Lung (tissue), 11 donors: ENCODE measurements at regions not wholly inside any gene's neighbourhood (a gene's known extent, or its start where the extent isn't known, plus 50 kb on each side); places are given as distances from the start of the nearest gene placed in this dataset.
A peak's percentile ranks its signal among the peaks of the same experiment; 100 is the strongest.

Experiments used
- ATAC-seq: fragments of 200-7000 bp; cut with Tn5 transposase; one replicate; pipeline ENCODE4 v1.9.1; 2020; ENCODE audit warnings: moderate number of reproducible peaks; ENCODE audit not compliant: insufficient read depth, low FRiP score
- DNase-seq, 3 donors: peaks; one replicate each; pipeline ENCODE4 v3.0.0-alpha.2; 2013 to 2017
- H3K27ac ChIP-seq, 2 donors: one replicate each; pipeline ENCODE4 v1.5.1; 2013; ENCODE audit warnings: mild to moderate bottlenecking in 2 of 2, moderate library complexity in 2 of 2, control low read depth in 1 of 2, inconsistent platforms in 1 of 2, low read depth in 1 of 2, low read length in 1 of 2
- H3K27me3 ChIP-seq, 3 donors: one replicate each; pipeline ENCODE4 v1.5.1; 2013; ENCODE audit warnings: low read length in 2 of 3; ENCODE audit not compliant: control insufficient read depth in 3 of 3, insufficient read depth in 3 of 3
- H3K36me3 ChIP-seq, 4 donors: one replicate each; pipeline ENCODE4 v1.5.1; 2013; ENCODE audit warnings: low read length in 4 of 4, mild to moderate bottlenecking in 1 of 4, moderate library complexity in 1 of 4; ENCODE audit not compliant: control insufficient read depth in 4 of 4, insufficient read depth in 4 of 4
- H3K4me1 ChIP-seq, 5 donors: one replicate each; pipeline ENCODE4 v1.5.1; 2013; ENCODE audit warnings: low read length in 5 of 5, mild to moderate bottlenecking in 2 of 5, moderate library complexity in 1 of 5; ENCODE audit not compliant: control insufficient read depth in 5 of 5, insufficient read depth in 5 of 5
- H3K4me3 ChIP-seq: one replicate; pipeline ENCODE4 v1.5.1; 2013; ENCODE audit warnings: mild to moderate bottlenecking, control low read depth, moderate library complexity
- H3K9ac ChIP-seq, 2 donors: one replicate each; pipeline ENCODE4 v1.5.1; 2013; ENCODE audit warnings: low read length in 2 of 2, control low read depth in 1 of 2; ENCODE audit not compliant: insufficient read depth in 1 of 2
- H3K9me3 ChIP-seq, 4 donors: one replicate each; pipeline ENCODE4 v1.5.1; 2013; ENCODE audit warnings: low read length in 3 of 4, mild to moderate bottlenecking in 1 of 4, moderate library complexity in 1 of 4; ENCODE audit not compliant: control insufficient read depth in 4 of 4, insufficient read depth in 3 of 4
- WGBS, 2 donors: extraction: QIAGEN DNeasy Blood & Tissue Kit; methylation state at CpG; one replicate each; pipeline ENCODE4 v1.1.7; 2013; 5-methylcytosine and 5-hydroxymethylcytosine counted together
- TF ChIP-seq, protein P1 (sequence below): IDR thresholded peaks from 2 replicates; pipeline ENCODE4 v1.5.1; 2012; ENCODE audit warnings: mild to moderate bottlenecking; ENCODE audit errors: control extremely low read depth, extremely low read depth
- donor health status: control.
- donor health status: control.
- donor health status: Bipolar disorder and iron deficiency.
- donor health status: healthy.
- donor health status: DM: yes; HTN: yes; CAD: no.

DNA sequence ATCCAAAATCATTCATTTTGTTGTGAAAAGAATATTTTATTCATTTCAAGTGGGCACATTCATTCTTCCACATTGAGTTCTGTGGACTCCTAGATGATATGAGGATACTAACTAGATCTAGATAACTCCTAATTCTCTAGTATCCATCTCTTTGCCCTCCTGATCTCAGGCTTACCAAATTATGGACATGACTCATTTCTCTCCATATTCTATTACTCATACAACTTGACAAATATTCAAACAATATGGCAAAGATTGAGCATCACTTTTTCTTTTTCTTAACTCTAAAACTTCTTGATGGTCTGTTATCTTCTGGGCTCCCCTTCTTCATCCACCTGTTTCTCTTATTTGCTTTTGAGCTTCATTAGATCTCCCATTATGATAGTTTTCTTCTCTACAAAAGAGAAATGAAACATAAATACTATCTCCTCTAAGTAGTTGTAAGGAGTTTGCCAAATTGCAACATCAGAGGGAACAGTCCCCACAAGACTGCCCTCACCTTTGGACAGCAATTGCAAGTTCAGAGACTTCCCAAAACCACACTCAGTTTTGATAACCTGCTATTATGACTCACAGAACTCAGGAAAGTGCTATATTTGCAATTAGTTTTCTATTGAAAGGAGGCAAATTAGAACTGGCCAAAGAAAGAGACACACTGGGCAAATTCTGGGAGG lies 422.9 kb downstream of the SPRY1 start:
- TF ChIP-seq, protein P1, sequence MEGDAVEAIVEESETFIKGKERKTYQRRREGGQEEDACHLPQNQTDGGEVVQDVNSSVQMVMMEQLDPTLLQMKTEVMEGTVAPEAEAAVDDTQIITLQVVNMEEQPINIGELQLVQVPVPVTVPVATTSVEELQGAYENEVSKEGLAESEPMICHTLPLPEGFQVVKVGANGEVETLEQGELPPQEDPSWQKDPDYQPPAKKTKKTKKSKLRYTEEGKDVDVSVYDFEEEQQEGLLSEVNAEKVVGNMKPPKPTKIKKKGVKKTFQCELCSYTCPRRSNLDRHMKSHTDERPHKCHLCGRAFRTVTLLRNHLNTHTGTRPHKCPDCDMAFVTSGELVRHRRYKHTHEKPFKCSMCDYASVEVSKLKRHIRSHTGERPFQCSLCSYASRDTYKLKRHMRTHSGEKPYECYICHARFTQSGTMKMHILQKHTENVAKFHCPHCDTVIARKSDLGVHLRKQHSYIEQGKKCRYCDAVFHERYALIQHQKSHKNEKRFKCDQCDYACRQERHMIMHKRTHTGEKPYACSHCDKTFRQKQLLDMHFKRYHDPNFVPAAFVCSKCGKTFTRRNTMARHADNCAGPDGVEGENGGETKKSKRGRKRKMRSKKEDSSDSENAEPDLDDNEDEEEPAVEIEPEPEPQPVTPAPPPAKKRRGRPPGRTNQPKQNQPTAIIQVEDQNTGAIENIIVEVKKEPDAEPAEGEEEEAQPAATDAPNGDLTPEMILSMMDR = no peak
- ATAC-seq (peak; percentile 27), DNase-seq (no peak)
- Histone ChIP-seq H3K4me3 (no peak overlapping the region), H3K9me3 (no peaks in the 10 kb centered on the region), H3K27me3 (no peaks in the 10 kb centered on the region), H3K27ac (no peak overlapping the region), H3K36me3 (no peaks in the 10 kb centered on the region), H3K9ac (no peak overlapping the region), H3K4me1 (peaks cover 0 to 8% (median 0%) of the 10 kb centered on the region in 5 donors)

DNA sequence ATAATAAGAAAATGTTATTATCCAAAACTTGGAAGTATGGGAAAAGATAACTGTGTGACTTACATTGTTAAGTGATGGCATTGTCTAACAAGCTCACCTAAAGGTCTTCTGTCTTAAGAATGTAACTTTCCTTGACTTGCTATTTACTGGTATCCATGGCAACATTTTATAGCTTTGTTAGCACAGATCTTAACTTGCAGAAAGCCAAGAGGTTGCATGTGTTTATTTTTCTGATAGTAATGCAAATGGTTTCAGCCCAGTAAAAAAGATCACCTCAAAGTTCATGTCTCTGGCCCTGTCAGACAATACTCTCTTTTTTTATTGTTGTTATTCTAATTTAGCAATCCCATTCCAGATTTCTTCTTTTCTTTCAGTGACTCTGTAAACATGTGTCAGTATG lies 425.3 kb downstream of the SPRY1 start:
- peaks cover 0 to 12% (median 3%) of the 10 kb centered on the region in 5 donors for H3K4me1 ChIP-seq
- no peaks in the 10 kb centered on the region for H3K27me3 ChIP-seq
- DNase-seq = peak in 2 of 3 donors; percentile 48 to 49
- no peak overlapping the region for H3K27ac ChIP-seq
- TF ChIP-seq, protein P1 = no peak
- H3K9me3 ChIP-seq = no peaks in the 10 kb centered on the region
- H3K9ac ChIP-seq = no peak overlapping the region
- ATAC-seq = no peak
- H3K4me3 ChIP-seq = no peak overlapping the region
- no peaks in the 10 kb centered on the region for H3K36me3 ChIP-seq

DNA sequence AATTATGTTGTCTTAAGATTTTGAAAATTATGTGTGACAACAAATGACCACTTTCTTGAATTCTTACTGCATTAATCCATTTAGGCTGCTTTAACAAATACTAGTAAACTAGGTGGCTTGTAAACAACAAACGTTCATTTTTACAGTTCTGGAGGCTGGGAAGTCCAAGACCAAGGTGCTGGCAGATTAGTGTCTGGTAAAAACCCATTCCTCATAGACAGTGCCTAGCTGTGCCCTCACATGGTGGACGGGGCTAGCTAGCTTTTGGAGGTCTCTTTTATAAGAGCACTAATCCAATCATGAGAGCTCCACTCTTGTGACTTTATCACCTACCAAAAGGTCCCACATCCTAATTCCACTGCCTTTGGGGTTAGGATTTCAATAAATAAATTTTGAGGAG lies 425.8 kb downstream of the SPRY1 start:
- no peaks in the 10 kb centered on the region for H3K9me3 ChIP-seq
- no peak overlapping the region for H3K27ac ChIP-seq
- 79 to 86% methylated on average over 2 of the region's 2 CpGs for WGBS, 2 donors
- H3K27me3 ChIP-seq = no peaks in the 10 kb centered on the region
- H3K4me1 ChIP-seq = peaks cover 0 to 16% (median 4%) of the 10 kb centered on the region in 5 donors
- DNase-seq (no peak), ATAC-seq (no peak)
- TF ChIP-seq, protein P1 = no peak
- H3K9ac ChIP-seq = no peak overlapping the region
- H3K4me3 ChIP-seq = no peak overlapping the region
- no peaks in the 10 kb centered on the region for H3K36me3 ChIP-seq

DNA sequence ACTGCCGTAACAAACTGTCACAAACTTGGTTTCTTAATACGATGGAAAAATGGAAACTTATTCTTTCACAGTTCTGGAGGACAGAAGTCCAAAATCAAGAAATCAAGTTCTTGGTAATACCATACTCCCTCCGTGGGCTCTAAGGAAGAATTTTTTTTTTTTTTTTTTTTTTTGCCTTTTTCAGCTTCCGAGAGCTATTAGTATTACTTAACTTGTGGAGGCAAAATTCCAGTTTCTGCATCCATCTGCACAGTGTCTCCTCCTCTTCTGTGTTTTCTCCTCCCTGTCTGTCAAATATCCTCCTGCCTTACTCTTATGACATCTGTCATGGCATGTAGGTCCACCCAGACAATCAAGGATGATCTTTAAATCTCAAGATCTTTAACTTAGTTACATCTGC lies 426.6 kb downstream of the SPRY1 start:
- no peak overlapping the region for H3K27ac ChIP-seq
- H3K9ac ChIP-seq = no peak overlapping the region
- no peak overlapping the region for H3K4me3 ChIP-seq
- no peaks in the 10 kb centered on the region for H3K36me3 ChIP-seq
- no peak for ATAC-seq
- TF ChIP-seq, protein P1 = no peak
- no peak for DNase-seq
- H3K4me1 ChIP-seq = peaks cover 0 to 16% (median 6%) of the 10 kb centered on the region in 5 donors
- H3K9me3 ChIP-seq = no peaks in the 10 kb centered on the region
- no peaks in the 10 kb centered on the region for H3K27me3 ChIP-seq
- 86 to 96% methylated on average over 4 of the region's 4 CpGs for WGBS, 2 donors
